ENCODE measurements at regions not wholly inside any gene's neighbourhood (a gene's known extent, or its start where the extent isn't known, plus 50 kb on each side); places are given as distances from the start of the nearest gene placed in this dataset.

GRCh38 chr6:128827675-128828464 lies 55.1 kb upstream of the LAMA2 start:
- ATAC-seq (no peak), DNase-seq (no peak)
- Mint-ChIP-seq H3K27me3 (ENCODE audit: low read depth) (peaks cover 4% of the 10 kb centered on the region), H3K9me3 (ENCODE audit: insufficient read depth) (no peaks in the 10 kb centered on the region), H3K36me3 (ENCODE audit: low read depth) (no peaks in the 10 kb centered on the region), H3K4me3 (no peak overlapping the region), H3K4me1 (ENCODE audit: low read depth) (no peaks in the 10 kb centered on the region), H3K27ac (no peak overlapping the region)
- CTCF ChIA-PET, result no interaction called here
- POLR2A ChIA-PET, result no interaction called here

- DNase-seq, result no peak
- no peak for ATAC-seq
- Mint-ChIP-seq H3K27me3 (ENCODE audit: low read depth) (peaks cover 6% of the 10 kb centered on the region), H3K4me1 (ENCODE audit: low read depth) (no peaks in the 10 kb centered on the region), H3K36me3 (ENCODE audit: low read depth) (no peaks in the 10 kb centered on the region), H3K27ac (no peak overlapping the region), H3K4me3 (no peak overlapping the region), H3K9me3 (ENCODE audit: insufficient read depth) (no peaks in the 10 kb centered on the region)
- ChIA-PET CTCF (no interaction called here), POLR2A (no interaction called here)
Measured at GRCh38 chr6:128826606-128827005, 56.3 kb upstream of the LAMA2 start.

- Mint-ChIP-seq H3K27me3 (ENCODE audit: low read depth) (peaks cover 6% of the 10 kb centered on the region), H3K4me3 (no peak overlapping the region), H3K36me3 (ENCODE audit: low read depth) (no peaks in the 10 kb centered on the region), H3K27ac (no peak overlapping the region), H3K9me3 (ENCODE audit: insufficient read depth) (no peaks in the 10 kb centered on the region), H3K4me1 (ENCODE audit: low read depth) (no peaks in the 10 kb centered on the region)
- POLR2A ChIA-PET, result no interaction called here
- no peak for DNase-seq
- ATAC-seq, result no peak
- CTCF ChIA-PET, result no interaction called here
Measured at GRCh38 chr6:128822271-128822670, 60.7 kb upstream of the LAMA2 start.

GRCh38 chr6:128821116-128821515 lies 61.8 kb upstream of the LAMA2 start:
- Mint-ChIP-seq H3K4me1 (ENCODE audit: low read depth) (no peaks in the 10 kb centered on the region), H3K4me3 (no peak overlapping the region), H3K27ac (no peak overlapping the region), H3K27me3 (ENCODE audit: low read depth) (peaks cover 4% of the 10 kb centered on the region), H3K36me3 (ENCODE audit: low read depth) (no peaks in the 10 kb centered on the region), H3K9me3 (ENCODE audit: insufficient read depth) (no peaks in the 10 kb centered on the region)
- POLR2A ChIA-PET, result no interaction called here
- CTCF ChIA-PET, result interaction anchor here (0.7 kb wide), 1 partner anchor 425 kb away, joined by 3 read pairs; no protein-coding TSS in a partner anchor
- ATAC-seq (no peak), DNase-seq (no peak)

GRCh38 chr6:128808856-128809255 lies 74.1 kb upstream of the LAMA2 start:
- H3K4me1 Mint-ChIP-seq (ENCODE audit: low read depth), result no peaks in the 10 kb centered on the region
- peaks cover 7% of the 10 kb centered on the region for H3K27me3 Mint-ChIP-seq (ENCODE audit: low read depth)
- ChIA-PET POLR2A (no interaction called here), CTCF (no interaction called here)
- H3K4me3 Mint-ChIP-seq, result no peak overlapping the region
- no peaks in the 10 kb centered on the region for H3K36me3 Mint-ChIP-seq (ENCODE audit: low read depth)
- no peak for ATAC-seq
- no peaks in the 10 kb centered on the region for H3K9me3 Mint-ChIP-seq (ENCODE audit: insufficient read depth)
- no peak overlapping the region for H3K27ac Mint-ChIP-seq
- DNase-seq, result no peak

- Mint-ChIP-seq H3K27ac (no peak overlapping the region), H3K4me3 (no peak overlapping the region), H3K36me3 (ENCODE audit: low read depth) (no peaks in the 10 kb centered on the region), H3K9me3 (ENCODE audit: insufficient read depth) (no peaks in the 10 kb centered on the region), H3K27me3 (ENCODE audit: low read depth) (peaks cover 4% of the 10 kb centered on the region), H3K4me1 (ENCODE audit: low read depth) (no peaks in the 10 kb centered on the region)
- POLR2A ChIA-PET, result no interaction called here
- DNase-seq (no peak), ATAC-seq (no peak)
- CTCF ChIA-PET, result interaction anchor here (1.1 to 1.5 kb wide), 2 partner anchors 443 to 445 kb away, joined by 3 read pairs; no protein-coding TSS in a partner anchor
Measured at GRCh38 chr6:128807577-128807976, 75.4 kb upstream of the LAMA2 start.

GRCh38 chr6:128806261-128806660 lies 76.7 kb upstream of the LAMA2 start:
- ATAC-seq (no peak), DNase-seq (no peak)
- ChIA-PET POLR2A (no interaction called here), CTCF (no interaction called here)
- no peak overlapping the region for H3K27ac Mint-ChIP-seq
- H3K36me3 Mint-ChIP-seq (ENCODE audit: low read depth), result no peaks in the 10 kb centered on the region
- no peak overlapping the region for H3K4me3 Mint-ChIP-seq
- no peaks in the 10 kb centered on the region for H3K4me1 Mint-ChIP-seq (ENCODE audit: low read depth)
- no peaks in the 10 kb centered on the region for H3K9me3 Mint-ChIP-seq (ENCODE audit: insufficient read depth)
- peaks cover 4% of the 10 kb centered on the region for H3K27me3 Mint-ChIP-seq (ENCODE audit: low read depth)

- H3K9me3 Mint-ChIP-seq (ENCODE audit: insufficient read depth), result no peaks in the 10 kb centered on the region
- peaks cover 2% of the 10 kb centered on the region for H3K27me3 Mint-ChIP-seq (ENCODE audit: low read depth)
- no peaks in the 10 kb centered on the region for H3K36me3 Mint-ChIP-seq (ENCODE audit: low read depth)
- DNase-seq, result no peak
- no peaks in the 10 kb centered on the region for H3K4me1 Mint-ChIP-seq (ENCODE audit: low read depth)
- H3K4me3 Mint-ChIP-seq, result no peak overlapping the region
- ChIA-PET POLR2A (no interaction called here), CTCF (no interaction called here)
- ATAC-seq, result no peak
- no peak overlapping the region for H3K27ac Mint-ChIP-seq
Measured at GRCh38 chr6:128803911-128804310, 79.0 kb upstream of the LAMA2 start.

- ATAC-seq, result no peak
- DNase-seq, result no peak
- Mint-ChIP-seq H3K27ac (no peak overlapping the region), H3K9me3 (ENCODE audit: insufficient read depth) (no peaks in the 10 kb centered on the region), H3K27me3 (ENCODE audit: low read depth) (no peaks in the 10 kb centered on the region), H3K4me3 (no peak overlapping the region), H3K36me3 (ENCODE audit: low read depth) (no peaks in the 10 kb centered on the region), H3K4me1 (ENCODE audit: low read depth) (no peaks in the 10 kb centered on the region)
- POLR2A ChIA-PET, result no interaction called here
- CTCF ChIA-PET, result no interaction called here
Measured at GRCh38 chr6:128801621-128802020, 81.3 kb upstream of the LAMA2 start.

- Mint-ChIP-seq H3K4me3 (no peak overlapping the region), H3K9me3 (ENCODE audit: insufficient read depth) (peaks cover 3% of the 10 kb centered on the region), H3K27me3 (ENCODE audit: low read depth) (no peaks in the 10 kb centered on the region), H3K27ac (no peak overlapping the region), H3K36me3 (ENCODE audit: low read depth) (no peaks in the 10 kb centered on the region), H3K4me1 (ENCODE audit: low read depth) (no peaks in the 10 kb centered on the region)
- DNase-seq (no peak), ATAC-seq (no peak)
- POLR2A ChIA-PET, result no interaction called here
- CTCF ChIA-PET, result no interaction called here
Measured at GRCh38 chr6:128784266-128784665, 98.7 kb upstream of the LAMA2 start.

- Mint-ChIP-seq H3K27me3 (ENCODE audit: low read depth) (no peaks in the 10 kb centered on the region), H3K4me3 (no peak overlapping the region), H3K9me3 (ENCODE audit: insufficient read depth) (peaks cover 6% of the 10 kb centered on the region), H3K27ac (no peak overlapping the region), H3K4me1 (ENCODE audit: low read depth) (no peaks in the 10 kb centered on the region), H3K36me3 (ENCODE audit: low read depth) (no peaks in the 10 kb centered on the region)
- POLR2A ChIA-PET, result no interaction called here
- DNase-seq (no peak), ATAC-seq (no peak)
- CTCF ChIA-PET, result no interaction called here
Measured at GRCh38 chr6:128768187-128768586, 114.8 kb upstream of the LAMA2 start.

- ChIA-PET POLR2A (no interaction called here), CTCF (no interaction called here)
- Mint-ChIP-seq H3K27ac (no peak overlapping the region), H3K4me3 (no peak overlapping the region), H3K27me3 (ENCODE audit: low read depth) (no peaks in the 10 kb centered on the region), H3K4me1 (ENCODE audit: low read depth) (no peaks in the 10 kb centered on the region), H3K36me3 (ENCODE audit: low read depth) (no peaks in the 10 kb centered on the region), H3K9me3 (ENCODE audit: insufficient read depth) (peaks cover 6% of the 10 kb centered on the region)
- DNase-seq (no peak), ATAC-seq (no peak)
Measured at GRCh38 chr6:128767705-128768104, 115.2 kb upstream of the LAMA2 start.

GRCh38 chr6:128767150-128767549 lies 115.8 kb upstream of the LAMA2 start:
- no peak for ATAC-seq
- no peaks in the 10 kb centered on the region for H3K36me3 Mint-ChIP-seq (ENCODE audit: low read depth)
- no peak overlapping the region for H3K4me3 Mint-ChIP-seq
- ChIA-PET POLR2A (no interaction called here), CTCF (no interaction called here)
- H3K27ac Mint-ChIP-seq, result no peak overlapping the region
- no peaks in the 10 kb centered on the region for H3K27me3 Mint-ChIP-seq (ENCODE audit: low read depth)
- DNase-seq, result no peak
- H3K9me3 Mint-ChIP-seq (ENCODE audit: insufficient read depth), result peaks cover 6% of the 10 kb centered on the region
- H3K4me1 Mint-ChIP-seq (ENCODE audit: low read depth), result no peaks in the 10 kb centered on the region
